ENCODE measurements at regions not wholly inside any gene's neighbourhood (a gene's known extent, or its start where the extent isn't known, plus 50 kb on each side); places are given as distances from the start of the nearest gene placed in this dataset.

DNA sequence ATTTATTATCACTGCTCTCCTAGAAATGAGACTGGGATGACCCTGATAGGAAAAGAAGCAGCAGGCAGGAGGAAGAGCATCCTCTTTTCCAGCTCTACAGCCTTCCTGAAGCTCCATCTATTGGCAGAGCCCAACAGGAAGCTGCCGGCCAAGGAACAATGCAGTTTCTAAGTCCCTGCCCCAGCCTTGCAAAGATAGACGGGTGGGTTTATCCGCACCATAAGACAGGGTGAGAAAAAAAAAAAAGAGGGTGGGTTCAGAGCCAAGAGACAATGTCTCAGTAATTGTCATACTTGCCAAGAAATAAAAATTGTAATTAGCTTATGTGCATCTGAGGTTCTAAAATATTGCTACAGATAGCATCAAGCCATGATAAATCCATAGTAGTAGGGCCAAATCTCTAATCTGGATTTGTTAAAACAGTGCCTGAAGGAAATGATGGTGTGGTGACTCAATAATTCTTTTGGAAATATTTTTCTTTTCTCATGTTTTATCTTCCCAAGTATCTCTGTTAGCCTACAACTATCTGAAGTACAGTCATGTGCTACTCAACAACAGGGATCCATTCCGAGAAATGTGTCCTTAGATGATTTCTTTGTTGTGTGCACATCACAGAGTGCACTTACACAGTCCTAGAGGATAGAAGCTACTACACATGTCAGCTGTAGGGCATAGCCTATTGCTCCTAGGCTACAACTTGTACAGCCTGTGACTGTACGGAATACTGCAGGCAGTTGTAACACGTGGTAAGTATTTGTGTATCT is 242.9 kb upstream of the CXCL12 start:
- H3K27ac ChIP-seq (ENCODE audit: low read depth, low read length), result no peak overlapping the region
- H4K20me1 ChIP-seq (ENCODE audit: control insufficient read depth, insufficient read depth, low read depth, low read length), result no peaks in the 10 kb centered on the region
- H3K4me3 ChIP-seq (ENCODE audit: low read length), result no peak overlapping the region
- no peaks in the 10 kb centered on the region for H3K79me2 ChIP-seq (ENCODE audit: control insufficient read depth, low read length)
- H3K36me3 ChIP-seq (ENCODE audit: control insufficient read depth, low read length), result no peaks in the 10 kb centered on the region
- H3F3A ChIP-seq (ENCODE audit: control insufficient read depth, insufficient read depth), result no peaks in the 10 kb centered on the region
- no peaks in the 10 kb centered on the region for H3K9me3 ChIP-seq (ENCODE audit: control insufficient read depth, insufficient read depth, low read length)
- H3K9me2 ChIP-seq (replicated peaks; ENCODE audit: control insufficient read depth, low read length), result no peaks in the 10 kb centered on the region
- no peaks in the 10 kb centered on the region for H3K4me1 ChIP-seq (ENCODE audit: control insufficient read depth, low read length)
- no peak for TF ChIP-seq EZH2phosphoT487 (IDR thresholded peaks at IDR 0.05; ENCODE audit: borderline replicate concordance, low read length)
- no peak for TF ChIP-seq CTCF (IDR thresholded peaks at IDR 0.05; ENCODE audit: low read depth, low read length, poor library complexity, severe bottlenecking)
- no peaks in the 10 kb centered on the region for H3K27me3 ChIP-seq (ENCODE audit: control insufficient read depth, low read length)
- H3K4me2 ChIP-seq (ENCODE audit: low read length), result no peak overlapping the region

DNA sequence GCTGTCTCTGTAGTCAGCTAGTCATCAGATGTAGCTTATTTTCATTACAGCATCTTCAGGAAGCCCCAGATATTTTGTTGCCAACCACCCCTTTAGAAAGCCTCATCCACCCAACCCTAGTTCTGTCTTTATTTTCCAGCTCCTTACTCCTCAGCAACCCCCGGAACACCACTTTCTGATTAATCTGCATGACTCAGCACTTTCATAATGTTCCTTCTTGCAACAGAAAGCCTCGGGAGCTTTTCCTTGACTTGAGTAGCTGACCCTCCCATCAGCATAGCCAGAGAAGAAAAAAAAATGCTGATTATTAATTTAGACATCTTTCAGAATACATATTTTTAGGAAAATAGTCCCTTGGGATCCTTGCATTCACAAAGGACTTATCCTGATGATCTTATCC is 244.0 kb upstream of the CXCL12 start:
- Histone ChIP-seq H3K27ac (ENCODE audit: low read depth, low read length) (no peak overlapping the region), H3K9me2 (replicated peaks; ENCODE audit: control insufficient read depth, low read length) (no peaks in the 10 kb centered on the region), H3K4me3 (ENCODE audit: low read length) (no peak overlapping the region), H3K27me3 (ENCODE audit: control insufficient read depth, low read length) (no peaks in the 10 kb centered on the region), H3K4me2 (ENCODE audit: low read length) (no peak overlapping the region), H3K9me3 (ENCODE audit: control insufficient read depth, insufficient read depth, low read length) (no peaks in the 10 kb centered on the region), H3F3A (ENCODE audit: control insufficient read depth, insufficient read depth) (no peaks in the 10 kb centered on the region), H3K36me3 (ENCODE audit: control insufficient read depth, low read length) (no peaks in the 10 kb centered on the region), H3K79me2 (ENCODE audit: control insufficient read depth, low read length) (no peaks in the 10 kb centered on the region), H4K20me1 (ENCODE audit: control insufficient read depth, insufficient read depth, low read depth, low read length) (no peaks in the 10 kb centered on the region), H3K4me1 (ENCODE audit: control insufficient read depth, low read length) (no peaks in the 10 kb centered on the region)
- TF ChIP-seq EZH2phosphoT487 (IDR thresholded peaks at IDR 0.05; ENCODE audit: borderline replicate concordance, low read length) (no peak), CTCF (IDR thresholded peaks at IDR 0.05; ENCODE audit: low read depth, low read length, poor library complexity, severe bottlenecking) (no peak)

DNA sequence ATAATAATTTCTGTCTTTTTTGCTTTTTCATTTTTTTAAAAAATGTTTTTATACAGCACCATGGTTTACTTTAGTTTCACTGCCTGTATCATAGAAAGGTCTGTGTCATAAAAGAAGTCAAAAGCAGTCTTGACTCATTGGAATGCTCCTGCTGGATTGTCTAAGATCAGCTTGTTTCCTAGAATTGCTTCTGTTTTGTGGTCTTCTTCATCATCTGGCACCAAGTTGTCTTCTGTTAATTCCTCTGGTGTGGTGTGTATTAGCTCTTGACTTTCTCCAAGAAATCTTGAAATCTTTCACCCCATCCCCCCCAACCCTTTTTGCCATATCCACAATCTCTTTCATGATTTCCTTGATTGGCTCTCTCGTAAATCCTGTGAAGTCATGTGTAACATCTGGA is 250.3 kb upstream of the CXCL12 start:
- H3K4me2 ChIP-seq (ENCODE audit: low read length), result no peak overlapping the region
- H3F3A ChIP-seq (ENCODE audit: control insufficient read depth, insufficient read depth), result no peaks in the 10 kb centered on the region
- H3K27ac ChIP-seq (ENCODE audit: low read depth, low read length), result no peak overlapping the region
- no peaks in the 10 kb centered on the region for H3K79me2 ChIP-seq (ENCODE audit: control insufficient read depth, low read length)
- H3K9me3 ChIP-seq (ENCODE audit: control insufficient read depth, insufficient read depth, low read length), result no peaks in the 10 kb centered on the region
- no peaks in the 10 kb centered on the region for H3K4me1 ChIP-seq (ENCODE audit: control insufficient read depth, low read length)
- H3K4me3 ChIP-seq (ENCODE audit: low read length), result no peak overlapping the region
- no peaks in the 10 kb centered on the region for H4K20me1 ChIP-seq (ENCODE audit: control insufficient read depth, insufficient read depth, low read depth, low read length)
- no peaks in the 10 kb centered on the region for H3K9me2 ChIP-seq (replicated peaks; ENCODE audit: control insufficient read depth, low read length)
- TF ChIP-seq EZH2phosphoT487 (IDR thresholded peaks at IDR 0.05; ENCODE audit: borderline replicate concordance, low read length) (no peak), CTCF (IDR thresholded peaks at IDR 0.05; ENCODE audit: low read depth, low read length, poor library complexity, severe bottlenecking) (no peak)
- H3K36me3 ChIP-seq (ENCODE audit: control insufficient read depth, low read length), result no peaks in the 10 kb centered on the region
- H3K27me3 ChIP-seq (ENCODE audit: control insufficient read depth, low read length), result no peaks in the 10 kb centered on the region

All from DOHH2 (cell line).